ENCODE measurements at regions not wholly inside any gene's neighbourhood (a gene's known extent, or its start where the extent isn't known, plus 50 kb on each side); places are given as distances from the start of the nearest gene placed in this dataset.

DNA sequence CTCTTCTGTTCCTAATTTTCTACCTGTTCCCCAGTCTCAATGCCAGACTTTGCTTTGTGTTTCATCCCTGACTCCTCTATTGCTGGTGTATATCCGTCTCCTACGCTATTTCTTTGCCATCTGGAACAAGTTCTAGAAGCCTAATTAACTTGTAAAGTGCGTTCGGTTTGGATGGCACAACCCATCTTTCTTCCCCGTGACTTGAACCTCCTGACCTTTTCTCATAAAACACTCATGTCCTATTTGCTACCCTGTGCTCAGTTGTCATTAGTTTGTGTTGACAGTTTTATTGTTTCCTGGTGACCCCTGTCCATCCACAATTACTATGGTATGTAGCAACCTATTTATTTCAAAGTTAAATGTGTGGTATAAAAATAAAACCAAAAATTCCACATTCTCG lies 323.5 kb downstream of the TLE4 start:
- H3K36me3 ChIP-seq (replicated peaks; ENCODE audit: insufficient read depth, low read length): no peaks in the 10 kb centered on the region
- no peaks in the 10 kb centered on the region for H3F3A ChIP-seq (ENCODE audit: insufficient read depth, low read length)
- H3K4me3 ChIP-seq (ENCODE audit: low read length): no peak overlapping the region
- DNase-seq: no peak
- no peak overlapping the region for H3K27ac ChIP-seq (ENCODE audit: low read length)
- H3K4me2 ChIP-seq (ENCODE audit: low read depth, low read length): no peak overlapping the region
- no peaks in the 10 kb centered on the region for H3K4me1 ChIP-seq (ENCODE audit: low read length)
- no peaks in the 10 kb centered on the region for H4K20me1 ChIP-seq (ENCODE audit: insufficient read depth, low read length)
- no peaks in the 10 kb centered on the region for H3K79me2 ChIP-seq (ENCODE audit: low read length)
- H2AFZ ChIP-seq (ENCODE audit: low read length): no peak overlapping the region
- H3K9me3 ChIP-seq (replicated peaks; ENCODE audit: insufficient read depth, low read length): no peaks in the 10 kb centered on the region
- no peak overlapping the region for H3K9ac ChIP-seq (ENCODE audit: low read length)
- TF ChIP-seq EZH2phosphoT487 (IDR thresholded peaks at IDR 0.05; ENCODE audit: low read length) (no peak), EZH2 (optimal IDR thresholded peaks at IDR 0.05; ENCODE audit: low read depth, low read length) (no peak)
- TF ChIP-seq, protein P1, sequence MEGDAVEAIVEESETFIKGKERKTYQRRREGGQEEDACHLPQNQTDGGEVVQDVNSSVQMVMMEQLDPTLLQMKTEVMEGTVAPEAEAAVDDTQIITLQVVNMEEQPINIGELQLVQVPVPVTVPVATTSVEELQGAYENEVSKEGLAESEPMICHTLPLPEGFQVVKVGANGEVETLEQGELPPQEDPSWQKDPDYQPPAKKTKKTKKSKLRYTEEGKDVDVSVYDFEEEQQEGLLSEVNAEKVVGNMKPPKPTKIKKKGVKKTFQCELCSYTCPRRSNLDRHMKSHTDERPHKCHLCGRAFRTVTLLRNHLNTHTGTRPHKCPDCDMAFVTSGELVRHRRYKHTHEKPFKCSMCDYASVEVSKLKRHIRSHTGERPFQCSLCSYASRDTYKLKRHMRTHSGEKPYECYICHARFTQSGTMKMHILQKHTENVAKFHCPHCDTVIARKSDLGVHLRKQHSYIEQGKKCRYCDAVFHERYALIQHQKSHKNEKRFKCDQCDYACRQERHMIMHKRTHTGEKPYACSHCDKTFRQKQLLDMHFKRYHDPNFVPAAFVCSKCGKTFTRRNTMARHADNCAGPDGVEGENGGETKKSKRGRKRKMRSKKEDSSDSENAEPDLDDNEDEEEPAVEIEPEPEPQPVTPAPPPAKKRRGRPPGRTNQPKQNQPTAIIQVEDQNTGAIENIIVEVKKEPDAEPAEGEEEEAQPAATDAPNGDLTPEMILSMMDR (IDR thresholded peaks at IDR 0.05; ENCODE audit: low read length): no peak
- H3K27me3 ChIP-seq (replicated peaks; ENCODE audit: insufficient read depth, low read length): no peaks in the 10 kb centered on the region
- H3K9me2 ChIP-seq (replicated peaks; ENCODE audit: insufficient read depth, low read length): no peaks in the 10 kb centered on the region

DNA sequence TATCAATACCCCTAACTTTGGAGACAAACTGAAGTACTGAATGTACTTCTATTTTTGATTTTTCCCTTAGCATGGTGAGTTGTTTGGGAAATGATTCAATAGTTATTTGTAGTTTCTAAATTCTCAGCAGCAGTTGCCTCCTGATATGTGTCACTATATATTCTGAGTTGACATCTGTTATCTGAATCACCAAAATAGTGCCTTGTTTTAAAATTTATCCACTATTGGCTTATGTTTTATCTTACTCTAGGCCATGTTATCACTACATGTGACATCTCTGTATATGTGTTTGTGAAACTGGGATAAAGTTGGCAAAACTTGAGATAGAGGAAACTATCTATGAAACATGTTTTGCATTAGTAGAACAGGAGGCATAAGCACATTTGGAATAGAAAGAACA lies 317.6 kb downstream of the TLE4 start:
- no peak overlapping the region for H3K9ac ChIP-seq (ENCODE audit: low read length)
- H3K79me2 ChIP-seq (ENCODE audit: low read length): no peaks in the 10 kb centered on the region
- TF ChIP-seq, protein P1 (IDR thresholded peaks at IDR 0.05; ENCODE audit: low read length): no peak
- TF ChIP-seq EZH2 (optimal IDR thresholded peaks at IDR 0.05; ENCODE audit: low read depth, low read length): no peak
- H3K4me3 ChIP-seq (ENCODE audit: low read length): no peak overlapping the region
- no peak overlapping the region for H2AFZ ChIP-seq (ENCODE audit: low read length)
- no peaks in the 10 kb centered on the region for H3K36me3 ChIP-seq (replicated peaks; ENCODE audit: insufficient read depth, low read length)
- H3K9me3 ChIP-seq (replicated peaks; ENCODE audit: insufficient read depth, low read length): no peaks in the 10 kb centered on the region
- no peak overlapping the region for H3K4me2 ChIP-seq (ENCODE audit: low read depth, low read length)
- DNase-seq: no peak
- H4K20me1 ChIP-seq (ENCODE audit: insufficient read depth, low read length): no peaks in the 10 kb centered on the region
- H3K9me2 ChIP-seq (replicated peaks; ENCODE audit: insufficient read depth, low read length): no peaks in the 10 kb centered on the region
- no peak overlapping the region for H3K27ac ChIP-seq (ENCODE audit: low read length)
- H3K4me1 ChIP-seq (ENCODE audit: low read length): no peaks in the 10 kb centered on the region
- H3F3A ChIP-seq (ENCODE audit: insufficient read depth, low read length): no peaks in the 10 kb centered on the region
- H3K27me3 ChIP-seq (replicated peaks; ENCODE audit: insufficient read depth, low read length): no peaks in the 10 kb centered on the region

DNA sequence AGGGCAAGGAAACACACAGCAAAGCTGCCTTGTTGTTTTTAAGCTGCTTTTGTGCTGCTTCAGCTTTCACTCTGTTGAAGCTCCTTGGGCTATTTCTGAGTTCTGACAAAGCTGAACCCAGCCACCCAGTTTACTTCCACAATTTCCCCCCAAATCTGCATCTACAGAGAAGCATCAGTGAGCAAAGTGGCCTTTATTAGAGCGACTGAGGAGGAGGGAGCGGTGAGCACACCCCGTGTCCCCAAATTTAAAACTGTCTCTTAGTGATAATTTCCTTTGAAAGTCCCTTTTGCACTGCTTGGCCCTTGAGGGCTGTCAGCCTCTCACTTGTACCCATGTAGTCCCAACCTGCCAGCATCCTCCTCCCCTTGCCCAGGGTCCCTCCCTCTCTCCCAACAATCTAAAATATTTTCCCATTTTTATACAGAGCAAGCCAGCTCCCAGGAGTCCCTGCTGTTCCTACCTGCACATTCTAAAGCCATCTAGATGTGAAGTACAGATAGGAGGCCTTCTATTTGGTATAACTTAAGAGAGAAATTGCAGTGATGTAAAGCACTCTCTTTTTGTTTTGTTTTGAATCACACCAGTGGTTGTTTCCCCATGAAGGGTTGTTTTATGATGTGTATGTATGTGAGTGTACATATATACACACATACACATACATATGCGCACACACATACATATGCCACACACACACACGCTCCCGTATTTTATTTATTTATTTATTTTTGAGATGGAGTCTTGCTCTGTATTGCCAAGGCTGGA lies 313.5 kb downstream of the TLE4 start:
- DNase-seq: no peak
- Histone ChIP-seq H3K4me1 (ENCODE audit: low read length) (no peaks in the 10 kb centered on the region), H3K9ac (ENCODE audit: low read length) (no peak overlapping the region), H3K4me2 (ENCODE audit: low read depth, low read length) (no peak overlapping the region), H3K27ac (ENCODE audit: low read length) (no peak overlapping the region), H3K27me3 (replicated peaks; ENCODE audit: insufficient read depth, low read length) (no peaks in the 10 kb centered on the region), H3K36me3 (replicated peaks; ENCODE audit: insufficient read depth, low read length) (no peaks in the 10 kb centered on the region), H3F3A (ENCODE audit: insufficient read depth, low read length) (no peaks in the 10 kb centered on the region), H4K20me1 (ENCODE audit: insufficient read depth, low read length) (no peaks in the 10 kb centered on the region), H3K9me2 (replicated peaks; ENCODE audit: insufficient read depth, low read length) (no peaks in the 10 kb centered on the region), H3K9me3 (replicated peaks; ENCODE audit: insufficient read depth, low read length) (no peaks in the 10 kb centered on the region), H3K4me3 (ENCODE audit: low read length) (no peak overlapping the region), H2AFZ (ENCODE audit: low read length) (no peak overlapping the region), H3K79me2 (ENCODE audit: low read length) (no peaks in the 10 kb centered on the region)
- TF ChIP-seq EZH2phosphoT487 (IDR thresholded peaks at IDR 0.05; ENCODE audit: low read length) (no peak), EZH2 (optimal IDR thresholded peaks at IDR 0.05; ENCODE audit: low read depth, low read length) (no peak)
- TF ChIP-seq, protein P1 (IDR thresholded peaks at IDR 0.05; ENCODE audit: low read length): no peak
